ENCODE measurements at regions not wholly inside any gene's neighbourhood (a gene's known extent, or its start where the extent isn't known, plus 50 kb on each side); places are given as distances from the start of the nearest gene placed in this dataset.
"Not testable (repeated sequence)": the region's sequence is repeated elsewhere in the genome, so short reads cannot be mapped to it uniquely, and the experiment has no call there.

- no peak for DNase-seq
These were observed 301.4 kb upstream of the CNTNAP5 start for GRCh38 chr2:123723706-123724105.

DNA sequence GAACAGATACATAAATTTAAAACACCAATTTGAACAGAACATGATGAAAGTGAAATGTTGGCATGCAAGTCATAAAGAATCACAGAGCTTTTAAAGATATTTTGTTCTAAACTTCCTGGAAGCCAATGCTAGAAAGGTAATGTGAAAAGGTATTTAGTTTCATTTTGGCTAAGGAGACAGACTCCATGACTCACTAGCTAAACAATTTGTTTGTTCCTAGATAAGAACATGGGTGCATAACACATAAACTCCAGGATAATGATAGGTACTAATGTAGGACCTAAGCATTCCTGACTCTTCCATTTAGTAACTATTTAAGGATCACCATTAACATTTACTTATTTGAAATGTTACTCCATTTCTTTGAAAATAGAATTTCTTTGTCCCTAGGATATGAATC is 292.5 kb upstream of the CNTNAP5 start:
- DNase-seq, result no peak

GRCh38 chr2:123737371-123737770 is 287.7 kb upstream of the CNTNAP5 start:
- DNase-seq, result no peak

DNA sequence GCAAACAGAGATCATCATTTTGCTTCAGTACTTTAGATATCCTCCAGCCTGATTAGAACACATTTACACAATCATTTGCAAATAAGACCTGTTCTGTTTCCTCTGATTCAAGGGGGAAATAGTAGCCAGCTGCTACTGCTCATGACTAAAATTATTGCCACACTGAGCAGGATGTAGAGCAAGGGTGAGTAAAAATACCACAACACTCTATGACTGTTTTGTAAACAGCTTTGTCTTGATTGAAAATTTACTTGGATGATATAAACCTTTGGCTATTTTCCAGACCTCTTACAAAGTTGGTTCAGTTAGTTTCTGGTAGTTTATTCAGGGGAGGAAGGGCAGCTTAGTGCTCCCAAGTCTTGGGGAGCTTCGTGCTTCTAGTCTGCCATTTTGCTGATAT is 286.4 kb upstream of the CNTNAP5 start:
- DNase-seq, result no peak

- DNase-seq, result no peak
These were observed 279.1 kb upstream of the CNTNAP5 start for GRCh38 chr2:123746006-123746405.

GRCh38 chr2:123747326-123747725 is 277.8 kb upstream of the CNTNAP5 start:
- DNase-seq, result no peak

- no peak for DNase-seq
These were observed 262.9 kb upstream of the CNTNAP5 start for GRCh38 chr2:123762221-123762620.

- DNase-seq, result no peak
These were observed 256.9 kb upstream of the CNTNAP5 start for GRCh38 chr2:123768233-123768632.

DNA sequence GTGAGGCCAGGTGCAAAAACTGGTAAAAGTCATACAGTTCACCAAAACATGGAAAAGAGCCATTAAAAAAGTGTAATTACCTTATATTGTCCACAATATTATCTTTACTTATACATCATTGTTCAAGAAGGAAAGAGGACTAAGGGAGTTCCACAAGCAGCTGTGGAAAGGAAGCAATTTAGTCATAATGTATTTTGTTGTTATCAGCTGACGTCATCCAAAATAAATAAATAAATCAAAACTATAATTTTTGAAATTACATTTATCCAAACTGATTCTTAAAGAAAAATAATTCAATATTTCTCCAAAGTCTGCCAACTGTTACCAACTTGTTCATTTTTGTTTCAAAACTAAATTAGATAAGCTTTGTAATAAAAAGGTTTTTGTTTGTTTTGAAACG is 256.1 kb upstream of the CNTNAP5 start:
- no peak for DNase-seq

- no peak for DNase-seq
These were observed 253.9 kb upstream of the CNTNAP5 start for GRCh38 chr2:123770996-123771720.

DNA sequence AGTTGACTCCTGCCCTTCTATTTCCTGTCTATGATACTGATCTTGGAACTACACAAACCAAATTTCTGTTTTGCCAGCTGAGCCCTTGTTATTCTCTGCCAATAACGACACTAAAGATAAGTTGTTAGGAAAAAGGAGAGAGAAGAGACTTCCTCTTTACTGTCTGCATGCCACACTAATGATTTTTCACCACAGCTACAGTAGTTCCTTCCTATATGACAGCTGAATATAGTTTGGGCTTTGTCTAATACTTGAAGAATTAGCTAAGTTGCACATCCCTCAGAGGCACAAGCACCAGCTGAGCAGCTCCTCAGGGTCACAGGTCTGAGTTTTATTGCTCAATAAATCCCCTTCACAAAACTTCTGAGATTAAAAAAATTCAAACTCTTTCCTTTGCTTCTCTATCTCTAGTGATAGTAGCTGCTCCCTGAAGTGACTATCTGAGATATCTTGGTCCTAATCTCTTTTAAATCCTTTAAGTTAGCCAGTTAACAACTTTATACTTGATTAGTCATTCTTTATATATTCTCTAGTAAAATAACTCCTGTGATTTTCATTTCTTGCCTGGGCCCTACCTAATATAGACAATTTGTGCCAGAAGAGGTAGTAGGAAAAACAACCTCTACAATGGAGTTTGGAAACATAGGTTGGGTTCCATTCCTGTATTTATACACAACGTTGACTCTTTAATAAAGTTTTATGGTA is 253.0 kb upstream of the CNTNAP5 start:
- no peak for DNase-seq

DNA sequence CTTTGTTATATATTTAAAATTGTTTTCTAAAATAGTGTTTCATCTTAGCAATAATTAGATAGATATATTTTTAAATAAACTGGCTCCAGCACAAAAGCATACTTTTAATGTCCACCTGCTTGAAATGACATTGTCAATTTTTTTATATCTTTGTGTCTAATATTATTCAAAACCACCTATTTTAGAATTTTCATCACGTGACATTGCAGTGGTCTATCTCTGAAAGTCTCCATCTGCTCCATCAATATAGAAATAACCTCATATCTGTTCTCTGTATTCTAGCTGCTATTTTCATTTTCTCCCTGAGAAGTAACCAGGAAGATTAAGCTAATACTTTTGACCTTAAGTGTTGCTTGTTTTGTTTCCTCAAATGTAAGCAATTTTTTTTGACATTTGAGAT is 248.0 kb upstream of the CNTNAP5 start:
- no peak for DNase-seq

- DNase-seq, result no peak
These were observed 241.9 kb upstream of the CNTNAP5 start for GRCh38 chr2:123783164-123783563.

- no peak for DNase-seq
These were observed 239.8 kb upstream of the CNTNAP5 start for GRCh38 chr2:123785332-123785731.

GRCh38 chr2:123791207-123791606 is 233.9 kb upstream of the CNTNAP5 start:
- no peak for DNase-seq

DNA sequence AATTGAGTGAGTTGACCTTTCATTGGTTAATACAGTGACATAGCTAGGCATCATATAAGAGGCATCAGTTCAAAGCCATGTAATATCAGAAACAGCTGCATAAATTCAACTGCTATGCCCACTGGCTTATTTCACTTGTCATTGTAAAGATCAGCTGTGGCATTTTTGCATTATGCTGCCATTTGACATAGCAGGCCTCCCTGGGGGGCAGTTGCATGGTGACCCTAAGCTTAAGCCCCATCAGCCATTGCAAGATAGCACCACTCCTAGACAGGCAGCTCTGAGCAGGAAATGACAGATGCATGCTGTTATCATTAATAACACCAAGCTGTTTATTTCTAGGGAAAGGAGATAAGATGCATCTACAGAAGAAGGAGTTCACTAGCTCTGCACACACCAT is 233.4 kb upstream of the CNTNAP5 start:
- DNase-seq, result no peak

- DNase-seq, result not testable (repeated sequence)
These were observed 221.0 kb upstream of the CNTNAP5 start for GRCh38 chr2:123804126-123804525.

- DNase-seq, result not testable (repeated sequence)
These were observed 219.3 kb upstream of the CNTNAP5 start for GRCh38 chr2:123805746-123806145.

GRCh38 chr2:123808243-123808642 is 216.8 kb upstream of the CNTNAP5 start:
- no peak for DNase-seq

DNA sequence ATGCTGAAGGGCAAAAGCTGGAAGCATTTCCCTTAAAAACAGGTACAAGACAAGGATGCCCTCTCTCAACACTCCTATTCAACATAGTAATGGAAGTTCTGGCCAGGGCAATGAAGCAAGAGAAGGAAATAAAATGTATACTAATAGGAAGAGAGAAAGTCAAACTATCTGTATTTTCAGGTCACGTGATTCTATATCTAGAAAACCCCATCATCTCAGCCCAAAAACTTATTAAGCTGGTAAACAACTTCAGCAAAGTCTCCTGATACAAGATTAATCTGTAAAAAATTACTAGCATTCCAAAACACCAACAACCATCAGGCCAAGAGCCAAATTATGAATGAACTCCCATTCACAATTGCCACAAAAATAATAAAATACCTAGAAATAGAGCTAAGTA is 213.2 kb upstream of the CNTNAP5 start:
- no peak for DNase-seq

- DNase-seq, result no peak
These were observed 208.9 kb upstream of the CNTNAP5 start for GRCh38 chr2:123816203-123816602.

DNA sequence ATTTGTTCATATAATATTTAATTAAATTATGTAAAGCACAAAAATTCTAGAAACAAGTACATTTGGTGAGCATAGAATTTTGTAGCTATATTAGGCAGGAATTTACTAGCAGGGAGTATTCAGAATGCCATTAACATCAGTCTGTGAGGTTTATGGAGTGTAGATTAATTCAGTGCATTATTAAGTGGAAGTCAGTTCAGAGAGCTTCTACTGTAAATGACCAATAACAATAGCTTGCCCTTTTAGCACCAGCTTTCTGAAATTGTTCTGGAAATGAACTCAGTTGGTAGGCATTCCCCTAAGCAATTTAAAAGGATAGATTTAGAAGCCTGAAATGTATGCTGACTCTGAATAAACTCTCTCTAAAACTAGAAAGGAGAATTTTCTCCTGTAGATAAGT is 208.2 kb upstream of the CNTNAP5 start:
- DNase-seq, result no peak

GRCh38 chr2:123826729-123827271 is 198.3 kb upstream of the CNTNAP5 start:
- no peak for DNase-seq

- DNase-seq, result no peak
These were observed 185.8 kb upstream of the CNTNAP5 start for GRCh38 chr2:123839326-123839725.
